Limb (tissue), 2 donors: ENCODE measurements at regions not wholly inside any gene's neighbourhood (a gene's known extent, or its start where the extent isn't known, plus 50 kb on each side); places are given as distances from the start of the nearest gene placed in this dataset.

Source experiments
- DNase-seq, 2 donors: peaks; one replicate each; pipeline ENCODE4 v3.0.0-alpha.2; 2016; ENCODE audit errors: extremely low spot score in 2 of 2

GRCh38 chr4:166363198-166363597 is 490.2 kb downstream of the TLL1 start:
- DNase-seq = no peak

- DNase-seq = no peak
Observed at GRCh38 chr4:166366012-166366411, 493.0 kb downstream of the TLL1 start.

GRCh38 chr4:166377578-166377977 is 504.5 kb downstream of the TLL1 start:
- no peak for DNase-seq

GRCh38 chr4:166386491-166387360 is 513.7 kb downstream of the TLL1 start:
- no peak for DNase-seq

GRCh38 chr4:166391501-166391900 is 518.5 kb downstream of the TLL1 start:
- DNase-seq = no peak

DNA sequence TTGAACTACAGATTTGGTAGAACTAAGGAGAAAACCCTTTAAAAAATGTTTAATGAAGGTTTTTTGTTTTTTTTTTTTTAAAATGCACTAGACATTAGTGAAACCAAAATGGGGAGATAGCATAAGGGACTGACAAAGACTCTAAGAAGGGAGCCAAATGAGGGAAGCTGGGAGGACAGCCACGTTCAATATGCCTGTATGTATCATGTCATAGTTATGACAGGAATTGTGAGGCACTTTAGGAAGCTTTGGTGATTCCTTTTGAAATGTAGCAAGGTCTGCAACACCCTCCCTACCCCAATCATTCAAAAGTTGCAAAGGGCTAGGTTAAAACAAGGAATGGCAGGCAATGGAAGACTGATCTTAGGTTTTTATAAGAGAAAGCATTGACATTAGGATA is 526.0 kb downstream of the TLL1 start:
- no peak for DNase-seq

- DNase-seq = no peak
Observed at GRCh38 chr4:166400270-166400894, 527.3 kb downstream of the TLL1 start.

DNA sequence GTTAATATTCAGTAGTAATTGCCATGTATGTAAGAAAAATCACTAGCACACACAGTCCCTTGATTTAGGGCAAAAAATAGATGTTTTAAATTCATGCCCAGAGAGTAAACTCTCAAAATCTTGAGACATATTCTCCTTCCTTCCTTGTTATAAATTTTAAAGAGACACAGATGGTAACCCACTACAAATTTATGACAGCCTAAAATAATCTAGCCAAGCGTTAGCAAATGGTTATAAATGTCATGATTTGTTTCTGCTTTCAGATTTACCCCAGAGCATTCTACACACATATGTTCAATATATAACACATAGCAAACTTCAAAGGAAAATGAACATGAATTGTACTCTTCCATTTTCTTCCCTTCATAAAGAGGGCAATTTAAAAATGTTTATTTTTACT is 540.3 kb downstream of the TLL1 start:
- no peak for DNase-seq

GRCh38 chr4:166414431-166414830 is 541.4 kb downstream of the TLL1 start:
- DNase-seq = no peak

DNA sequence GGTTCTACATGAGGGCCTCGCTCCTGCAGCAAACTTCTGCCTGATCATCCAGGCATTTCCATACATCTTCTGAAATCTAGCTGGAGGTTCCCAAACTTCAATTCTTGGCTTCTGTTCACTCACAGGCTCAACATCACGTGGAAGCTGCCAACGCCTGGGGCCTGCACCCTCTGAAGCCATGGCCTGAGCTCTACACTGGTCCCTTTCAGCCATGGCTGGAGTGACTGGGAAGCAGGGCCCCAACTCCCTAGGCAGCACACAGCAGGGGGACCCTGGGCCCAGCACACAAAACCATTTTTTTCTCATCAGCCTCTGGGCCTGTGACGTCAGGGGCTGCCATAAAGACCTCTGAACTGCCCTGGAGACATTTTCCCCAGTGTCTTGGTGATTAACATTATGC is 542.7 kb downstream of the TLL1 start:
- no peak for DNase-seq

DNA sequence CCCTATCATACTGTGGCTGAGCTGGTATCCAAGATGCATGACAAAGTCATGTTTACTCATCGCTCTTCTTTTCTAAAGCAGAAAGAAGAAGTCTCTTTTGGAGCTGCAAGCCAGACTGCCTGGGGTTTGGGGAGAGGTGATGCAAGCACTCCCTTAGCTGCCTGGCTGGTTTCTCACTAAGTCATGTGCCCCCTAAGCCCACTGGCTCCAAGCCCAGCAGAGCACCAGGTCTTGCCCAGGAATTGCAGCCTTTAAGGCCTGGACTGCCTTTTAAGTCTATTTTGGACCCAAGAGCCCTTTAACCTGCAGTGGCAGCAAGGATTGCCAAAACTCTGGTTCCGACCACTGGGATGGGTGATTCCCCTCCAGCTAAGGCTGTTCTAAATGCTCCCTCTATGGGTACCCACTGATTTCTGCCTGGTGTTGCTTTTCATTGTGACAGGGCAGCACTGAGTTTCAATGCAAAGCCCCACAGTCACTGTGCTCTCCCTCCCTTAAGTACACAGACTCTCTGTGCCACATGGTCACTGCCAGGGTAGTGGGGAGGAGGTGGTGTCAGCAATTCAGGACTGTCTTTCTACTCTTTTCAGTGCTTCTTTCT is 548.6 kb downstream of the TLL1 start:
- no peak for DNase-seq

- no peak for DNase-seq
Observed at GRCh38 chr4:166422475-166422874, 549.4 kb downstream of the TLL1 start.

DNA sequence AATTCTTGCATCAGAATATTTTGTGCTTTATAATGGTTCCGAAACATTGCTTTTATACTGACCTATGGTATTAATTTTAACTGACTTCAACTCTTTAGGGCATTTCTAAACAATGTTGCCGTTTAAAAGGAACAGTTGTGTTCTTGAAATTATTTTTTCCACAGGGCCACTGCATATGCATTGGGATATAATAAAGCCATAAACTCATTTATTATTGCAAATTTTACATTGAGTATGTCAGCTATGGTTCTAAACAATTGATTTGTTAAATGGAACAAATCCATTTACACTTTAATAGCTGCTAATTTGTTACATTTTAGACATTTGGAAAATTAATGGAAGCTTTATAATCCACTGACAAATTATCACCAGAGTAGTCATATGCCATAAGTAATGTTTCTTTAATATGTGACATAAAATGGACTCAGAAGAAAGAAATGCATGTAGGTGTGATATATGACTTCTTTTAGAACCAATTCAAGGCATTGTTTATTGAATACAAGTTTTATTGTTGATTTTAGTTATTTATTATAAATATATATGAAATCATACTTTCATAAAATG is 553.3 kb downstream of the TLL1 start:
- no peak for DNase-seq

GRCh38 chr4:166432125-166432524 is 559.1 kb downstream of the TLL1 start:
- DNase-seq = no peak

DNA sequence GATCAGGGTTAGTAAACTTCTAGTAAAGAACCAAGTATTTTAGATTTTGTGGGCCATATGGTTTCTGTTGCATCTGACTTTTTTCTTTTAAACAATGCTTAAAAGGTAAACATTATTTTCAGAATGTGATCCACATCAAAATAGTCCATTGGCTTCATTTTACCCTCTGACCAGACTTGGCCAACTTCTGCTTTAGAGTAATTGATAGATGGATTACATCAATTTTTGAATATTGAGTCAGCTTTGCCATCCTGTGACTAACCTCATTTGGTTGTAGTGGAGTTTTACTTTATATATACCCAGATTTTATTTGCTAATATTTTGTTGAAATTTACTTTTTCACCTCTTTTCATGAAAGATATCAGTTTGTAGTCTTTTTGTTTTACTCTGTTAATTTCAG is 559.8 kb downstream of the TLL1 start:
- no peak for DNase-seq

GRCh38 chr4:166435449-166435848 is 562.4 kb downstream of the TLL1 start:
- DNase-seq = no peak

GRCh38 chr4:166458756-166459155 is 585.7 kb downstream of the TLL1 start:
- DNase-seq = no peak

- no peak for DNase-seq
Observed at GRCh38 chr4:166459621-166460020, 586.6 kb downstream of the TLL1 start.

DNA sequence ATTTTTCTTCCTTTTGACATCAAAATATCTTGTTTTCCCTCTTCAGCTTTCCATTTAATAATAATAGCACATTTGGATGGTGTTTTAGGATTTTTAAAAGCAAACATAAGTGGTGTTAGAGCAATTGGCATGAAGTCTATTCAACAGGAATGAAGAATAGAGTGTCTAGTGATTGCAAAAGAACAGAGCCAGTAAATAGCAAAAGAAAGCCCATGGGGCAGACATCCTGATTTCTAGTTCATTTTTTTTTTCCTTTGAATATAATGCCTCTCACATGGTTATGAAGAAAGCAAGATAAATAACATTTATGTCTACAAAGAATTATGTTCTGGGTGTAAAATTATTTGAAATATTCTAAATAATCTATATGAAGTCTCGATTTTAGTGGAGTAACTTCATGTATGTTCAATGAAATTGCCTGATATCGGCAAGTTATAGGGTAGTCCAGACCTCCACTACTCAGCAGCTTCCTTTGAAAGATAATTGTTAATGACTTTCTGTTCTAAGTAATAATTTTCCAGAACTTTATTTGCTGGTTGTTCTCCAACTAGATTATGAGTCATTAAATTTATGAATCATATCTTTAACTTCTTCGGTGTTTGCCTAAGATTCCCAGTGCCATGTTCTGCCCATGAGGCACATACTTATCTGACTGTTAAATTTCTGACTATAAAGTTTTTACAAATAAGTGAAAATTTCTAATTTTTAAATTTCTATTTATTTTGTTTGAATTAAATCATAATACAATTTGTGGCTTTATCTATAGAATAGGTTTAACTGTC is 587.9 kb downstream of the TLL1 start:
- DNase-seq = no peak

GRCh38 chr4:166481055-166481454 is 608.0 kb downstream of the TLL1 start:
- DNase-seq = no peak

DNA sequence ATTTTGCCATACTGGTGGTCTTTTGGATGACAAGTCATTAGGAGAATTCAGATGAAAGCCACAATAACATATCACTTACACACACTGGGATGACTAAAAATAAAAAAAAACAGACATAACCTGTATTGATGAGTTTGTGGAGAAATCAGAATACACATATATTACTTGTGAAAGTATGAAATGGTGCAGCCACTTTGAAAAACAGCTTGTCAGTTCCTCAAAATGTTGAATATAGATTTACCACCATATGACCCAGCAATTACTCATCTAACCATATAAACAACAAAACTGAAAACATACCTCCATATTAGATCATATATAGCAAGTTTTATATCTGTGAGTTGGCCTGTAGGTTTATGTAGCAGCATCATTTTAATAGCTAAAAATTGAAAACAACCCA is 608.7 kb downstream of the TLL1 start:
- DNase-seq = no peak

- no peak for DNase-seq
Observed at GRCh38 chr4:166482758-166483157, 609.7 kb downstream of the TLL1 start.
